ENCODE measurements at regions not wholly inside any gene's neighbourhood (a gene's known extent, or its start where the extent isn't known, plus 50 kb on each side); places are given as distances from the start of the nearest gene placed in this dataset.

- H3K27ac Mint-ChIP-seq (ENCODE audit: unreplicated experiment), result peak overlapping the region; percentile 76
- DNase-seq (ENCODE audit: extremely low spot score, unreplicated experiment), result no peak
- peaks cover 11% of the 10 kb centered on the region for H3K9me3 Mint-ChIP-seq (ENCODE audit: unreplicated experiment)
- no peak for TF ChIP-seq CTCF (IDR thresholded peaks at IDR 0.05)
- peaks cover 38% of the 10 kb centered on the region for H3K4me1 Mint-ChIP-seq (ENCODE audit: unreplicated experiment)
- no peak overlapping the region for H3K4me3 Mint-ChIP-seq (ENCODE audit: unreplicated experiment)
- no peaks in the 10 kb centered on the region for H3K27me3 Mint-ChIP-seq (ENCODE audit: unreplicated experiment)
- peaks cover 5% of the 10 kb centered on the region for H3K36me3 Mint-ChIP-seq (ENCODE audit: unreplicated experiment)
These were observed 656.1 kb downstream of the INHBA start for GRCh38 chr7:41046776-41047175.

- H3K36me3 Mint-ChIP-seq (ENCODE audit: unreplicated experiment), result peaks cover 5% of the 10 kb centered on the region
- peak overlapping the region; percentile 76 for H3K27ac Mint-ChIP-seq (ENCODE audit: unreplicated experiment)
- peak; percentile 51 for DNase-seq (ENCODE audit: extremely low spot score, unreplicated experiment)
These were observed 656.6 kb downstream of the INHBA start for GRCh38 chr7:41046221-41046761.

GRCh38 chr7:41045556-41046123, 657.2 kb downstream of the INHBA start:
- no peaks in the 10 kb centered on the region for H3K27me3 Mint-ChIP-seq (ENCODE audit: unreplicated experiment)
- H3K4me3 Mint-ChIP-seq (ENCODE audit: unreplicated experiment), result peak overlapping the region; percentile 7
- H3K4me1 Mint-ChIP-seq (ENCODE audit: unreplicated experiment), result peaks cover 31% of the 10 kb centered on the region
- no peak for DNase-seq (ENCODE audit: extremely low spot score, unreplicated experiment)
- H3K27ac Mint-ChIP-seq (ENCODE audit: unreplicated experiment), result peak overlapping the region; percentile 76
- peaks cover 5% of the 10 kb centered on the region for H3K36me3 Mint-ChIP-seq (ENCODE audit: unreplicated experiment)
- peaks cover 11% of the 10 kb centered on the region for H3K9me3 Mint-ChIP-seq (ENCODE audit: unreplicated experiment)
- peak; percentile 13 for TF ChIP-seq CTCF (IDR thresholded peaks at IDR 0.05)

More at GRCh38 chr7:41046221-41046761, 656.6 kb downstream of the INHBA start:
- H3K4me3 Mint-ChIP-seq (ENCODE audit: unreplicated experiment), result peak overlapping the region; percentile 7
- H3K9me3 Mint-ChIP-seq (ENCODE audit: unreplicated experiment), result peaks cover 11% of the 10 kb centered on the region
- no peak for TF ChIP-seq CTCF (IDR thresholded peaks at IDR 0.05)
- no peaks in the 10 kb centered on the region for H3K27me3 Mint-ChIP-seq (ENCODE audit: unreplicated experiment)
- peaks cover 34% of the 10 kb centered on the region for H3K4me1 Mint-ChIP-seq (ENCODE audit: unreplicated experiment)

GRCh38 chr7:41039981-41040380, 662.9 kb downstream of the INHBA start:
- Mint-ChIP-seq H3K27me3 (ENCODE audit: unreplicated experiment) (no peaks in the 10 kb centered on the region), H3K4me3 (ENCODE audit: unreplicated experiment) (no peak overlapping the region), H3K9me3 (ENCODE audit: unreplicated experiment) (peaks cover 11% of the 10 kb centered on the region), H3K36me3 (ENCODE audit: unreplicated experiment) (peaks cover 5% of the 10 kb centered on the region), H3K4me1 (ENCODE audit: unreplicated experiment) (peaks cover 14% of the 10 kb centered on the region), H3K27ac (ENCODE audit: unreplicated experiment) (no peak overlapping the region)
- no peak for TF ChIP-seq CTCF (IDR thresholded peaks at IDR 0.05)
- peak; percentile 23 for DNase-seq (ENCODE audit: extremely low spot score, unreplicated experiment)

- no peak overlapping the region for H3K27ac Mint-ChIP-seq (ENCODE audit: unreplicated experiment)
- H3K9me3 Mint-ChIP-seq (ENCODE audit: unreplicated experiment), result peaks cover 11% of the 10 kb centered on the region
- no peak for TF ChIP-seq CTCF (IDR thresholded peaks at IDR 0.05)
- DNase-seq (ENCODE audit: extremely low spot score, unreplicated experiment), result no peak
- H3K4me1 Mint-ChIP-seq (ENCODE audit: unreplicated experiment), result peaks cover 14% of the 10 kb centered on the region
- no peak overlapping the region for H3K4me3 Mint-ChIP-seq (ENCODE audit: unreplicated experiment)
- no peaks in the 10 kb centered on the region for H3K27me3 Mint-ChIP-seq (ENCODE audit: unreplicated experiment)
- peaks cover 5% of the 10 kb centered on the region for H3K36me3 Mint-ChIP-seq (ENCODE audit: unreplicated experiment)
These were observed 663.4 kb downstream of the INHBA start for GRCh38 chr7:41039386-41039953.

Data from osteocyte (in vitro differentiated cells).